Iris pigment epithelial cell (primary cell): ENCODE measurements at regions not wholly inside any gene's neighbourhood (a gene's known extent, or its start where the extent isn't known, plus 50 kb on each side); places are given as distances from the start of the nearest gene placed in this dataset.
"Not testable (repeated sequence)": the region's sequence is repeated elsewhere in the genome, so short reads cannot be mapped to it uniquely, and the experiment has no call there.

Experiments used
- DNase-seq: peaks from one replicate; pipeline ENCODE4 v3.0.0-alpha.2; 2011; ENCODE audit warnings: low read depth

GRCh38 chr3:18189282-18190050, 235.7 kb downstream of the SATB1 start:
- peak; percentile 0 for DNase-seq

DNA sequence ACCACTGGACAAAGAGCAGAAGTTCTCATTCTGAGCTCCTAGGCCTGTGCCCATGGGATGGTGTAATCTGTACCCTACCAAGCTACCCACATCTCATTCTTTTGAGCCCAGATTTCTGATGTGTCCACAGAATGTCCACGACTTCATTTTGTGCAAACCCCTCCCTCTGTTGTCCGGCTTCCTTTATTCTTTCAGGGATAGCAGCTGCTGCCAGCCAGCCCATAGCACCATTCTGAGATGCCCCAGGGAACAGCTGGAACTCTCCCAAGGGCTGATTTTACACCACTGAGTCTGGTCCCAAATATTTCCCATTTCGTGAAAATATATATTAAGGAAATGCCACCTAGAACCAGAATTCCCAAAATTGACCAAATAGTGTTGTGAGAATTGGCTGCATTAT, 236.6 kb downstream of the SATB1 start:
- DNase-seq: no peak

DNA sequence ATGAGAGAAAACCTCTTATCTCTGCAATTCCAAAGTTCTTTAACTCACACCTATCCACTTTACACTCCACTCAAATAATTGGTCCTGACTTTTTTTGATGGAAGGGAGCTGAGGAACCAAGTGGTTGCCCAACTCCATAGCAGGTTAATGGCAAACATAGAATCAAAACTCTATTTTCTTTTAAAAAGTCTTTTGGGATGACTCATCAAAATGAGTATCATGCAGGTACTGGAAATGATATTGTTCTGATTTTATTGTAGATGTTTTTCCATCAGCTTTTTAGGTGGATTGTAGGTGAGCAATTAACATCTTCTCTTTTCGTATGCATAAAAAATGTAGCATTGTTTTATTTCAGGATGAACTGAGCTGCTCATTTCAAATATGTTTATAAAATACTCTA, 239.5 kb downstream of the SATB1 start:
- DNase-seq: no peak

DNA sequence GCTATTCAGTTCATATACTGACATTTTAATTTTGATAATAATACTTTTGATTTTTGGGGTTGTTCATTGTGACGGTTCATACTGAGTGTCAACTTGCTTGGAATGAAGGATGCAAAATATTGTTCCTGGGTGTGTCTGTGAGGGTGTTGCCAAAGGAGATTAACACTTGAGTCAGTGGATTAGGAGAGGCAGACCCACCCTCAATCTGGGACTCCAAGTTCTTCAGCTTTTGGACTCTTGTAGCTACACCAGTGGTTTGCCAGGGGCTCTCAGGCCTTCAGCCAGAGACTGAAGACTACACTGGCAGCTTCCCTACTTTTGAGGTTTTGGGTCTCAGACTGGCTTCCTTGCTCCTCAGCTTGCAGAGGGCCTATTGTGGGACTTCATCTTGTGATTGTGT, 242.2 kb downstream of the SATB1 start:
- DNase-seq: not testable (repeated sequence)

- no peak for DNase-seq
Observed at GRCh38 chr3:18179521-18179920, 245.6 kb downstream of the SATB1 start.

- no peak for DNase-seq
Observed at GRCh38 chr3:18177271-18177670, 247.9 kb downstream of the SATB1 start.

DNA sequence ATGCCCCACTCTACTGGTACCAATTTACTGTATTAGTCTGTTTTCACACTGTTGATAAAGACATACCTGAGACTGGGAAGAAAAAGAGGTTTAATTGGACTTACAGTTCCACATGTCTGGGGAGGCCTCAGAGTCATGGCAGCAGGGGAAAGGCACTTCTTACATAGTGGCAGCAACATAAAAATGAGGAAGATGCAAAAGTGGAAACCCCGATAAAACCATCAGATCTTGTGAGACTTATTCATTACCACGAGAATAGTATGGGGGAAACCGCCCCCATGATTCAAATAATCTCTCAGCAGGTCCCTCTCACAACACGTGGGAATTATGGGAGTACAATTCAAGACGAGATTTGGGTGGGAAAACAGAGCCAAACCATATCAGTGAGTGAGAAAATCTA, 251.2 kb downstream of the SATB1 start:
- not testable (repeated sequence) for DNase-seq

DNA sequence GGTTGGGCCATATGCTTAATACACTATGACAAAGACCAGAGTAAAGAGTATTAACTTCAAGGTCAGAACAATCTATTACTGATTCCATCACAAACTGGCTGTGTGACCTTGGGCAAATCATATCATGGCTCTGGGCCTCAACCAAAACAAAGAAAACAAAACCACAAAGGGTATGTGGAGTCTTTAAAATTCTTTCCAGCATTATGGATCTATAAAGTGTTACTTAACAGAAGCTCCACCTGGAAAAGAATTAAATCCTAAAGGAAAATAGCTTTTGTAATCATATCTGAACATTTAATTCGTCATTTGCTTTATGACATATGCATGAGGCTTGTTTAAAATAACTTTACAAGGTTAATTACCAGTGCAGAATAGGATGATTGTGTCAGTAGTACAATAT, 265.5 kb downstream of the SATB1 start:
- no peak for DNase-seq

GRCh38 chr3:18153571-18154173, 271.5 kb downstream of the SATB1 start:
- peak; percentile 54 for DNase-seq

GRCh38 chr3:18151199-18151598, 273.9 kb downstream of the SATB1 start:
- DNase-seq: no peak

GRCh38 chr3:18149935-18150334, 275.2 kb downstream of the SATB1 start:
- no peak for DNase-seq

GRCh38 chr3:18149386-18149785, 275.8 kb downstream of the SATB1 start:
- DNase-seq: no peak

- DNase-seq: no peak
Observed at GRCh38 chr3:18144571-18144970, 280.6 kb downstream of the SATB1 start.

GRCh38 chr3:18143258-18143780, 281.8 kb downstream of the SATB1 start:
- no peak for DNase-seq

- no peak for DNase-seq
Observed at GRCh38 chr3:18137958-18138357, 287.2 kb downstream of the SATB1 start.

GRCh38 chr3:18135060-18135814, 289.9 kb downstream of the SATB1 start:
- no peak for DNase-seq

DNA sequence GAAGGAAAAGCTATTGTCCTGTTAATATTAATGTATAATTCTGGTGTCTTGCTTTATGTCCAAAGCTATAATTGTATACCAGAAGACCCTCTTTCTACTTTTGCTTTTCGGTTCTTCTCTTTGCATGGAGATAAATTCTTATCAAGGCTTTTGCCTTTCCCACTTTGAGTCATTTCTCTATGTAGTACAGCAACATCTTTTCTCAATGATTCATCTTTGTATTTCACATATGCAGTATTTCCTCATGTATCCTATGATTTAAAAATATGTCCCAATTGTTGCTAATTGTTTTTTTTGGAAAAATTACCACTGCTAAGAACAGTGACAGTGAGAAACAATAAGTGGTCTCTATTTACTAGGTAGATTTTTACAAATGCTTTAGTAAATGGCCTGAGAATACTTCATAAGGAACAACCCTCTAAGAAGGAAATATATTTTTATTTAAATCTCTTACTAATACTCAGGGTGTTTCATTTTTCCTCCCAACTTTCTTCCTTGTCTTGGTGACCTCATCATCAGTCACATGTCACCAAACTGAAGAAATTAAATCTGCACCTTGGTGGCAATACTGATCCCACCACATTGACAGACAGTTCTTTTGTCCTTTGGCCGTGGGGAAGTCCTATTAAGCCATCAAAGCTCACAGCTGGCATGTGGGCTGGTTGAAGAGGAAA, 290.6 kb downstream of the SATB1 start:
- DNase-seq: peak; percentile 27

DNA sequence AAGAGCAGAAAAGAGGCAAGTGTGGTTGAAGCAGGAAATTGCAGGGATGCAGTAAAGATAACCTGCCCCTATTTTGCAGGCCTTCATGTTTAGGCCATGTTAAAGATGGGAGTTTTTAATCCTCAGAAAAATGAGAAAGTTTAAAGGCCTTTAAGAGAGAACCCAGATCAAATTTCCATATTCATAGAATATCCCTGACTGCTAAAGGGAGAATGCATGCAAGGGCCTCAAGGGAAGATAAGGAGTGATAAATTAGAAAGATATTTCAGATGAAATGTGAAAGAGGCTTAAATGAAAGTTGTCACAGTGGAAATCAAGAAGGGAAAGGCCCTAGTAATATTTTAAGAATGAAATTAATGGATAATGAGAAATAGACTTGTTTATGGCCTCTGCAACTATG, 292.1 kb downstream of the SATB1 start:
- no peak for DNase-seq

GRCh38 chr3:18127859-18128681, 297.1 kb downstream of the SATB1 start:
- DNase-seq: no peak

DNA sequence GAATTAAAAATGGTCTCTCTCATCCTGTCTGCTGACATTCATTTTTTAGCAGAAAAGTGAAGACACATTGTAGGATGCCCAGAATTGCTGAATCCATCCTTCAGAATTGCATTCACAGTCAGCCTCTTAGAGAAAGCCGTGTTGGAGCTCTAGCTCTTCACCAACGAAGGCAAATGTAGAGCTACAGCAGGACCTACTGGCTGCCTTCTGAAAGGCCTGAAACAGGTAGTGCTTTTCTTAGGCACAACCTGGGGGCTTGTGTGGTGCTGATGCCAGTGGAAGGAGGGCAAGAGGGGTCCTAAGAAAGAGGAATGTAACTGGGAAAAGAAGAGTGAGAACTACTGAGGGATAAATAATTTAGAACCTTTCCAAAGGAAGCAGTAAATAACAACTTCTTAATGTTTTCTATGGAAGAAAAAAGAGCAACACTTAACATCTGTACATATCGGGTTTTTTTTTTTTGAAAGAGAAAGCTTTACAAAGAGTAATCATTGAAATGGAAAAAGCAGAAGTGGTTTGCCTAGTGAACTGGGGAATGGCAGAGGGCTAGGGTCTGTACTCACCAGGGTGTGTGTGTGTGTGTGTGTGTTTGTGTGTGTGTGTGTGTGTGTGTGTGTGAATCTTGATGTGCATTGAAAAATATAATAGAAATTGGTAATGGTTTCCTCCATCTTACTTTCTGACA, 297.8 kb downstream of the SATB1 start:
- no peak for DNase-seq

DNA sequence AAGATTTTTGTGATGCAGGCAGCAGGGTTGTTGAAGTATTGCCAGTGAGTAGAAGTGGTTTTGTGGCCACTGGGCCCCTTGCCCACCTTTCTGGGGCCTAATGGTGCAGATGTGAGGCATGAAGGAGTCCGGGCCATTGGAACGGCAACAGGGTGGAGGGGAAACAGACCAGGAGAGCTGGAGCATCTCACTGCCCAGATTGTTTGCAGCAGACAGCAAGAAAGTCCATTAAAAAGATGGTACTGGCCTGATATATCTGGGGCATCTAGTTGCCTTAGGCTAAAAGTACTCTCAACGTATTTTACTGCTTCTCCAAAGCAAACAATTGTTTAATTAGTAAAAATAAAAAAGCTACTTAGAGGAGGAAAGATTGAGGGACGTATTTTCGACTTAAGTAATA, 298.4 kb downstream of the SATB1 start:
- no peak for DNase-seq
